ENCODE measurements at regions not wholly inside any gene's neighbourhood (a gene's known extent, or its start where the extent isn't known, plus 50 kb on each side); places are given as distances from the start of the nearest gene placed in this dataset.

GRCh38 chr6:4271761-4272470 is 136.5 kb upstream of the ECI2 start:
- no peak for TF ChIP-seq ZFX (IDR thresholded peaks at IDR 0.05)
- TF ChIP-seq CTCF (conservative IDR thresholded peaks at IDR 0.05): no peak
- H3K27ac ChIP-seq: no peak overlapping the region

- no peak overlapping the region for H3K27ac ChIP-seq
- TF ChIP-seq ZFX (IDR thresholded peaks at IDR 0.05) (no peak), CTCF (conservative IDR thresholded peaks at IDR 0.05) (no peak)
Measured at GRCh38 chr6:4270776-4271175, 135.4 kb upstream of the ECI2 start.

- no peak overlapping the region for H3K27ac ChIP-seq
- no peak for TF ChIP-seq ZFX (IDR thresholded peaks at IDR 0.05)
- no peak for TF ChIP-seq CTCF (conservative IDR thresholded peaks at IDR 0.05)
Measured at GRCh38 chr6:4270001-4270400, 134.6 kb upstream of the ECI2 start.

GRCh38 chr6:4268171-4268570 is 132.8 kb upstream of the ECI2 start:
- H3K27ac ChIP-seq: no peak overlapping the region
- TF ChIP-seq ZFX (IDR thresholded peaks at IDR 0.05) (no peak), CTCF (conservative IDR thresholded peaks at IDR 0.05) (no peak)

GRCh38 chr6:4265740-4266139 is 130.4 kb upstream of the ECI2 start:
- no peak overlapping the region for H3K27ac ChIP-seq
- no peak for TF ChIP-seq ZFX (IDR thresholded peaks at IDR 0.05)

GRCh38 chr6:4264601-4265000 is 129.2 kb upstream of the ECI2 start:
- H3K27ac ChIP-seq: no peak overlapping the region
- TF ChIP-seq CTCF (conservative IDR thresholded peaks at IDR 0.05): no peak
- no peak for TF ChIP-seq ZFX (IDR thresholded peaks at IDR 0.05)

GRCh38 chr6:4264081-4264480 is 128.7 kb upstream of the ECI2 start:
- TF ChIP-seq CTCF (conservative IDR thresholded peaks at IDR 0.05): no peak
- TF ChIP-seq ZFX (IDR thresholded peaks at IDR 0.05): no peak
- H3K27ac ChIP-seq: no peak overlapping the region

- no peak overlapping the region for H3K27ac ChIP-seq
- TF ChIP-seq CTCF (conservative IDR thresholded peaks at IDR 0.05): no peak
- no peak for TF ChIP-seq ZFX (IDR thresholded peaks at IDR 0.05)
Measured at GRCh38 chr6:4262526-4262925, 127.2 kb upstream of the ECI2 start.
